ENCODE measurements at regions not wholly inside any gene's neighbourhood (a gene's known extent, or its start where the extent isn't known, plus 50 kb on each side); places are given as distances from the start of the nearest gene placed in this dataset.

GRCh38 chr12:24731596-24731995 lies 217.3 kb downstream of the BCAT1 start:
- Histone ChIP-seq H3K14ac (replicated peaks; ENCODE audit: low read depth, low read length) (no peak overlapping the region), H3K4me3 (ENCODE audit: insufficient read depth, low read depth, low read length) (no peak overlapping the region), H3K23ac (ENCODE audit: low read depth, low read length) (no peak overlapping the region), H3K9me1 (ENCODE audit: insufficient read depth, low read length) (no peaks in the 10 kb centered on the region), H2BK20ac (ENCODE audit: low read depth, low read length) (no peak overlapping the region), H3K4me1 (ENCODE audit: control insufficient read depth, insufficient read depth, low read length) (no peaks in the 10 kb centered on the region; the same call in 1 of the 2 replicates), H3K9me3 (ENCODE audit: control insufficient read depth, insufficient read depth, low read length) (no peaks in the 10 kb centered on the region), H4K20me1 (ENCODE audit: insufficient read depth, low read length) (no peaks in the 10 kb centered on the region), H3K27ac (ENCODE audit: insufficient read depth, low read length) (no peak overlapping the region), H4K91ac (ENCODE audit: insufficient read depth, low read depth, low read length) (no peak overlapping the region), H3K9ac (ENCODE audit: low read depth, low read length) (no peak overlapping the region), H4K8ac (ENCODE audit: low read depth in 2 of 2, low read length in 2 of 2) (no peak overlapping the region), H3K4me2 (ENCODE audit: low read depth, low read length) (no peak overlapping the region), H3K27me3 (ENCODE audit: control insufficient read depth, insufficient read depth, low read length) (no peaks in the 10 kb centered on the region), H2BK15ac (ENCODE audit: low read depth, low read length) (no peak overlapping the region), H3K56ac (ENCODE audit: extremely low read depth, insufficient read depth, low read length) (no peak overlapping the region), H2AK5ac (ENCODE audit: low read depth, low read length) (no peak overlapping the region), H2BK120ac (ENCODE audit: low read depth, low read length) (no peak overlapping the region), H3K4ac (ENCODE audit: low read depth, low read length) (no peak overlapping the region), H3K36me3 (ENCODE audit: control insufficient read depth, insufficient read depth, low read length) (no peaks in the 10 kb centered on the region), H4K5ac (ENCODE audit: low read depth, low read length) (no peak overlapping the region), H2AK9ac (replicated peaks; ENCODE audit: low read depth, low read length, poor library complexity) (no peak overlapping the region), H3K79me1 (ENCODE audit: low read depth in 1 of 2, low read length in 2 of 2) (no peaks in the 10 kb centered on the region), H2AFZ (replicated peaks; ENCODE audit: low read length, poor library complexity) (no peak overlapping the region), H3K18ac (ENCODE audit: low read depth, low read length) (no peak overlapping the region), H2BK5ac (ENCODE audit: low read depth, low read length, poor library complexity, severe bottlenecking) (no peak overlapping the region)
- dilution Hi-C loops (cut with HindIII; ENCODE audit: low sequenced_read_pairs, unreplicated experiment), result no loop called here
- CTCF ChIA-PET, result interaction anchor here (0.6 to 1.0 kb wide), 6 partner anchors 28 to 844 kb away, joined by 3 to 6 read pairs (median 3); no protein-coding TSS in a partner anchor
- no peak for ATAC-seq (ENCODE audit: low read depth)
- no TSS peak for BruUV-seq (replicated peaks)
- in situ Hi-C loops (cut with MboI; ENCODE audit: low sequenced_read_pairs), result no loop called here
- TF ChIP-seq FOS (IDR thresholded peaks at IDR 0.05; ENCODE audit: low read depth, low read length) (no peak), MXI1 (IDR thresholded peaks at IDR 0.05; ENCODE audit: borderline replicate concordance, low read depth, low read length) (no peak), BHLHE40 (IDR thresholded peaks at IDR 0.05; ENCODE audit: low read depth, low read length) (no peak), MAZ (IDR thresholded peaks at IDR 0.05; ENCODE audit: borderline replicate concordance, low read depth, low read length) (no peak), RAD21 (IDR thresholded peaks at IDR 0.05; ENCODE audit: low read length) (no peak), NFE2L2 (IDR thresholded peaks at IDR 0.05; ENCODE audit: low read depth, low read length) (no peak), RFX5 (IDR thresholded peaks at IDR 0.05; ENCODE audit: low read depth, low read length) (no peak), CHD1 (IDR thresholded peaks at IDR 0.05; ENCODE audit: low read depth, low read length) (no peak), POLR2A (IDR thresholded peaks at IDR 0.05; ENCODE audit: low read depth, low read length) (no peak), RCOR1 (IDR thresholded peaks at IDR 0.05; ENCODE audit: insufficient replicate concordance, low read length) (no peak), MAFK (IDR thresholded peaks at IDR 0.05; ENCODE audit: low read depth, low read length) (no peak), SMC3 (IDR thresholded peaks at IDR 0.05; ENCODE audit: low read depth, low read length) (no peak), CEBPB (IDR thresholded peaks at IDR 0.05; ENCODE audit: low read depth, low read length) (no peak), ELK1 (IDR thresholded peaks at IDR 0.05; ENCODE audit: borderline replicate concordance, low read depth, low read length) (no peak)
- TF ChIP-seq, protein P1, sequence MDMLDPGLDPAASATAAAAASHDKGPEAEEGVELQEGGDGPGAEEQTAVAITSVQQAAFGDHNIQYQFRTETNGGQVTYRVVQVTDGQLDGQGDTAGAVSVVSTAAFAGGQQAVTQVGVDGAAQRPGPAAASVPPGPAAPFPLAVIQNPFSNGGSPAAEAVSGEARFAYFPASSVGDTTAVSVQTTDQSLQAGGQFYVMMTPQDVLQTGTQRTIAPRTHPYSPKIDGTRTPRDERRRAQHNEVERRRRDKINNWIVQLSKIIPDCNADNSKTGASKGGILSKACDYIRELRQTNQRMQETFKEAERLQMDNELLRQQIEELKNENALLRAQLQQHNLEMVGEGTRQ (IDR thresholded peaks at IDR 0.05; ENCODE audit: low read depth, low read length), result no peak
- TF ChIP-seq, protein P2, sequence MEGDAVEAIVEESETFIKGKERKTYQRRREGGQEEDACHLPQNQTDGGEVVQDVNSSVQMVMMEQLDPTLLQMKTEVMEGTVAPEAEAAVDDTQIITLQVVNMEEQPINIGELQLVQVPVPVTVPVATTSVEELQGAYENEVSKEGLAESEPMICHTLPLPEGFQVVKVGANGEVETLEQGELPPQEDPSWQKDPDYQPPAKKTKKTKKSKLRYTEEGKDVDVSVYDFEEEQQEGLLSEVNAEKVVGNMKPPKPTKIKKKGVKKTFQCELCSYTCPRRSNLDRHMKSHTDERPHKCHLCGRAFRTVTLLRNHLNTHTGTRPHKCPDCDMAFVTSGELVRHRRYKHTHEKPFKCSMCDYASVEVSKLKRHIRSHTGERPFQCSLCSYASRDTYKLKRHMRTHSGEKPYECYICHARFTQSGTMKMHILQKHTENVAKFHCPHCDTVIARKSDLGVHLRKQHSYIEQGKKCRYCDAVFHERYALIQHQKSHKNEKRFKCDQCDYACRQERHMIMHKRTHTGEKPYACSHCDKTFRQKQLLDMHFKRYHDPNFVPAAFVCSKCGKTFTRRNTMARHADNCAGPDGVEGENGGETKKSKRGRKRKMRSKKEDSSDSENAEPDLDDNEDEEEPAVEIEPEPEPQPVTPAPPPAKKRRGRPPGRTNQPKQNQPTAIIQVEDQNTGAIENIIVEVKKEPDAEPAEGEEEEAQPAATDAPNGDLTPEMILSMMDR (conservative IDR thresholded peaks at IDR 0.05; ENCODE audit: low read depth, low read length), result no peak
- no peak for DNase-seq
- whole genome bisulfite sequencing, 2 experiments (ENCODE audit: extremely low coverage in 2 of 2, insufficient read length in 1 of 2), result no CpG with 5 or more reads among the region's 1 CpG
- intact Hi-C loops (cut with micrococcal nuclease), result loop anchor here (10.0 kb wide), 1 partner anchor 617 kb away; no protein-coding TSS in a partner anchor
- POLR2A ChIA-PET (ENCODE audit: unreplicated experiment), result no interaction called here

Measured in IMR-90 (cell line).